Caco-2 (cell line): ENCODE measurements at regions not wholly inside any gene's neighbourhood (a gene's known extent, or its start where the extent isn't known, plus 50 kb on each side); places are given as distances from the start of the nearest gene placed in this dataset.
A peak's percentile ranks its signal among the peaks of the same experiment; 100 is the strongest.

ENCODE experiments used
- BruUV-seq: library from RNA; stranded (reverse); fragments of 400-500 nt; replicated peaks from 2 replicates; lab custom pipeline; 2021; lab: Mats Ljungman, UMichigan
- CTCF ChIA-PET: fragments of 300-600 bp; sonication (Branson Sonifier 250); formaldehyde crosslinking; loops from one replicate; lab custom pipeline; 2022; ENCODE audit warnings: antibody characterized with exemption; lab: Charles Lee
- POLR2A ChIA-PET: fragments of 300-600 bp; sonication (Branson Sonifier 250); formaldehyde crosslinking; loops from one replicate; lab custom pipeline; 2022; ENCODE audit warnings: antibody characterized with exemption; lab: Charles Lee
- DNase-seq, 2 experiments: peaks; one replicate each; pipeline versions ENCODE4 v3.0.0 to v3.0.0-alpha.2; 2020 to 2022
- H3K27me3 ChIP-seq: replicated peaks from 2 replicates; pipeline ENCODE4 v1.6.0; 2011; ENCODE audit warnings: low read length; ENCODE audit not compliant: control insufficient read depth, insufficient read depth
- H3K36me3 ChIP-seq: 2 replicates; pipeline ENCODE4 v1.5.1; 2011; ENCODE audit warnings: low read length; ENCODE audit not compliant: control insufficient read depth, insufficient read depth
- H3K4me1 ChIP-seq: fragments of 250-450 bp; sonication (Bioruptor Pico); 2 replicates; pipeline ENCODE4 v1.5.1; 2020; ENCODE audit warnings: mild to moderate bottlenecking
- H3K4me3 ChIP-seq: 2 replicates; pipeline ENCODE4 v1.5.1; 2011; ENCODE audit warnings: low read depth, mild to moderate bottlenecking, control low read depth, low read length
- H3K9me3 ChIP-seq: fragments of 250-450 bp; sonication (Bioruptor Pico); 2 replicates; pipeline ENCODE4 v1.5.1; 2020; ENCODE audit warnings: mild to moderate bottlenecking, moderate library complexity
- H3K27ac Mint-ChIP-seq: one replicate; pipeline ENCODE4 v1.8.0; 2022; ENCODE audit warnings: mixed read lengths; ENCODE audit not compliant: unreplicated experiment
- H3K27me3 Mint-ChIP-seq: one replicate; pipeline ENCODE4 v1.8.0; 2022; ENCODE audit warnings: mixed read lengths; ENCODE audit not compliant: insufficient read depth, unreplicated experiment
- H3K36me3 Mint-ChIP-seq: one replicate; pipeline ENCODE4 v1.8.0; 2022; ENCODE audit warnings: mild to moderate bottlenecking, mixed read lengths; ENCODE audit not compliant: insufficient read depth, unreplicated experiment
- H3K4me1 Mint-ChIP-seq: one replicate; pipeline ENCODE4 v1.8.0; 2022; ENCODE audit warnings: low read depth, mixed read lengths; ENCODE audit not compliant: unreplicated experiment
- H3K4me3 Mint-ChIP-seq: one replicate; pipeline ENCODE4 v1.8.0; 2022; ENCODE audit warnings: mild to moderate bottlenecking, moderate library complexity, mixed read lengths; ENCODE audit not compliant: unreplicated experiment
- H3K9me3 Mint-ChIP-seq: one replicate; pipeline ENCODE4 v1.8.0; 2022; ENCODE audit warnings: mixed read lengths; ENCODE audit not compliant: unreplicated experiment
- intact Hi-C: fragments of 100-400 bp; cut with micrococcal nuclease; formaldehyde crosslinking; loops from one replicate; pipeline ENCODE4 v1.10.0; 2022; ENCODE audit not compliant: unreplicated experiment
- TF ChIP-seq, protein P1 (sequence below), 2 experiments: fragments of 200-600 bp in 1 of 2; IDR thresholded peaks; 1 replicate in 1 of 2; 2 replicates in 1 of 2; pipeline versions ENCODE4 v1.5.1 to v1.8.0; 2011 to 2022; ENCODE audit warnings: antibody characterized with exemption in 1 of 2, control low read depth in 1 of 2, inconsistent platforms in 1 of 2, low read depth in 1 of 2, low read length in 1 of 2, mild to moderate bottlenecking in 1 of 2, moderate library complexity in 1 of 2; ENCODE audit not compliant: insufficient read depth in 1 of 2, severe bottlenecking in 1 of 2, unreplicated experiment in 1 of 2

DNA sequence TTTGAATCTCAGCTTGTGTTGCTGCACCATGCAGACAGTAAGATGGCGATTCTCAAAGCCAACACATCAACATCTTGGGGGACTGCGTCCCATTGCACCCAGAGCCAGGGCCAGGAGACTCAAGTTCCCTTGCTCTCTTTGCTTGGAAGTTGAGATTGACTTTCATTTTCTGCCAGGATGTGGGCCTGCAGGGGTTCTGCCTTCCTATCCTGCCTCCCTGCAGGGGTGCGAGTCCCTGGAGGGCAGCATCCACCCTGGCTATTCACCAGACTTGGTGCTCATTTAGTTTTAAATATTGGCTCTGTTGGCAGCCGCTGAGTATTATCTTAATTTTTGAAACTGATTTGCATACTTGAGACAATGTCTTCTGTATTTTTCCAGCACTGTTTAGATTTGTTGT, 451.5 kb downstream of the GLRX3 start:
- ChIA-PET POLR2A (no interaction called here), CTCF (no interaction called here)
- Mint-ChIP-seq H3K4me3 (no peak overlapping the region), H3K27ac (no peak overlapping the region), H3K36me3 (no peaks in the 10 kb centered on the region), H3K9me3 (no peaks in the 10 kb centered on the region), H3K4me1 (no peaks in the 10 kb centered on the region), H3K27me3 (no peaks in the 10 kb centered on the region)
- Histone ChIP-seq H3K36me3 (no peaks in the 10 kb centered on the region), H3K27me3 (no peaks in the 10 kb centered on the region), H3K4me3 (no peak overlapping the region), H3K4me1 (no peaks in the 10 kb centered on the region), H3K9me3 (no peaks in the 10 kb centered on the region)
- no TSS peak for BruUV-seq
- intact Hi-C loops, result no loop called here
- TF ChIP-seq, protein P1, sequence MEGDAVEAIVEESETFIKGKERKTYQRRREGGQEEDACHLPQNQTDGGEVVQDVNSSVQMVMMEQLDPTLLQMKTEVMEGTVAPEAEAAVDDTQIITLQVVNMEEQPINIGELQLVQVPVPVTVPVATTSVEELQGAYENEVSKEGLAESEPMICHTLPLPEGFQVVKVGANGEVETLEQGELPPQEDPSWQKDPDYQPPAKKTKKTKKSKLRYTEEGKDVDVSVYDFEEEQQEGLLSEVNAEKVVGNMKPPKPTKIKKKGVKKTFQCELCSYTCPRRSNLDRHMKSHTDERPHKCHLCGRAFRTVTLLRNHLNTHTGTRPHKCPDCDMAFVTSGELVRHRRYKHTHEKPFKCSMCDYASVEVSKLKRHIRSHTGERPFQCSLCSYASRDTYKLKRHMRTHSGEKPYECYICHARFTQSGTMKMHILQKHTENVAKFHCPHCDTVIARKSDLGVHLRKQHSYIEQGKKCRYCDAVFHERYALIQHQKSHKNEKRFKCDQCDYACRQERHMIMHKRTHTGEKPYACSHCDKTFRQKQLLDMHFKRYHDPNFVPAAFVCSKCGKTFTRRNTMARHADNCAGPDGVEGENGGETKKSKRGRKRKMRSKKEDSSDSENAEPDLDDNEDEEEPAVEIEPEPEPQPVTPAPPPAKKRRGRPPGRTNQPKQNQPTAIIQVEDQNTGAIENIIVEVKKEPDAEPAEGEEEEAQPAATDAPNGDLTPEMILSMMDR (IDR thresholded peaks at IDR 0.05; ENCODE audit: insufficient read depth in 1 of 2, low read depth in 1 of 2, low read length in 1 of 2, severe bottlenecking in 1 of 2, unreplicated experiment in 1 of 2), result no peak
- no peak for DNase-seq

DNA sequence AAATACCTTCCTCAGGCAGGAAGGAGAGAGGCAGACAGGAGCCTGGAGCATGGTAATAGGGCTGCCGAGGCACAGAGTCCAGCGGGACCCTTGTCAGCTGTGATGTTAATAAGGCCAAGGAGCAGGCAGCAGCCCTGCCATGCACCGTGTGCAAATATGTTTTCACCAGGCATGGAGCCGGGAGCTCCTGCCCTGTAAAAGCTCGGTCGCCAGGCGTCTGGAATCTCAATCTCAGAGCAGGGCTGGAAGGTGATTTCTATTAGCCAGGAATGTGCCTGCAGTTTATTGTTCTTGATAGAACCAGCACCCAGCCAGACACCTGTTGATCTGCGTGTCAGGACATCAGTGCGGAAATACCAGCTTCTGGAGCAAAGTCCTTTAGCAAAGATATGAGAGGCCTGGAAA, 469.8 kb downstream of the GLRX3 start:
- POLR2A ChIA-PET, result no interaction called here

DNA sequence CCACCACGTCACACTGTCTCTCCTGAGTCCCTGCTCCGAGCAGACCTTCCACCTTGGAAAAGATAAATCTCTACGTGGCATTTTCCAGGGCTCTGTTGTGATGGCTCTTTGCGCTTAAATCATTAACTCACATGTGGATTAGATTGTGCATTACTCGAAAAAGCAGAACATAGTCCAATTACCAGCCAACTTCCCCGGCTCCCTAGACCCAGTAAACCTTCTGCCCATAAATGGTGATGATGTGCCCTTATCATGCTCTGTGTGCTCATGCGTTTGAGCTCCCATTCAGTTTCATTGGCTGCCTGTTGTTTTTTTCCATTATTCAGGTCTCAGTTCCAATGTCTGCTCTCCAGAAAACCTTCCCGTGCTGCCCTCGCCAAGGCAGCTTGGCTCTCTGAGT, 471.2 kb downstream of the GLRX3 start:
- H3K36me3 ChIP-seq, result no peaks in the 10 kb centered on the region
- H3K9me3 ChIP-seq, result no peaks in the 10 kb centered on the region
- peaks cover 5% of the 10 kb centered on the region for H3K36me3 Mint-ChIP-seq
- no peak overlapping the region for H3K27ac Mint-ChIP-seq
- TF ChIP-seq, protein P1 (IDR thresholded peaks at IDR 0.05; ENCODE audit: insufficient read depth in 1 of 2, low read depth in 1 of 2, low read length in 1 of 2, severe bottlenecking in 1 of 2, unreplicated experiment in 1 of 2), result no peak
- H3K9me3 Mint-ChIP-seq, result peaks cover 32% of the 10 kb centered on the region
- no peak overlapping the region for H3K4me3 ChIP-seq
- H3K4me1 Mint-ChIP-seq, result peaks cover 14% of the 10 kb centered on the region
- H3K27me3 ChIP-seq, result no peaks in the 10 kb centered on the region
- CTCF ChIA-PET, result no interaction called here
- H3K27me3 Mint-ChIP-seq, result no peaks in the 10 kb centered on the region
- intact Hi-C loops, result no loop called here
- POLR2A ChIA-PET, result no interaction called here
- no peak overlapping the region for H3K4me3 Mint-ChIP-seq
- no peak for DNase-seq
- peaks cover 7% of the 10 kb centered on the region for H3K4me1 ChIP-seq
- no TSS peak for BruUV-seq

More for the DNA sequence above, 469.8 kb downstream of the GLRX3 start:
- CTCF ChIA-PET, result no interaction called here
- H3K36me3 Mint-ChIP-seq, result peaks cover 5% of the 10 kb centered on the region
- H3K9me3 Mint-ChIP-seq, result peaks cover 22% of the 10 kb centered on the region
- H3K9me3 ChIP-seq, result no peaks in the 10 kb centered on the region; the same call in 1 of the 2 replicates
- TF ChIP-seq, protein P1 (IDR thresholded peaks at IDR 0.05; ENCODE audit: insufficient read depth in 1 of 2, low read depth in 1 of 2, low read length in 1 of 2, severe bottlenecking in 1 of 2, unreplicated experiment in 1 of 2), result no peak
- no peak overlapping the region for H3K4me3 ChIP-seq
- H3K27me3 ChIP-seq, result no peaks in the 10 kb centered on the region
- no peak overlapping the region for H3K27ac Mint-ChIP-seq
- intact Hi-C loops, result no loop called here
- no TSS peak for BruUV-seq
- peak overlapping the region; percentile 40 for H3K4me3 Mint-ChIP-seq
- peaks cover 7% of the 10 kb centered on the region for H3K4me1 ChIP-seq
- H3K36me3 ChIP-seq, result no peaks in the 10 kb centered on the region
- peak; percentile 40 to 79 for DNase-seq
- no peaks in the 10 kb centered on the region for H3K27me3 Mint-ChIP-seq
- peaks cover 14% of the 10 kb centered on the region for H3K4me1 Mint-ChIP-seq
